GM12892 (cell line): ENCODE measurements at regions not wholly inside any gene's neighbourhood (a gene's known extent, or its start where the extent isn't known, plus 50 kb on each side); places are given as distances from the start of the nearest gene placed in this dataset.

ENCODE experiments used
- POLR2A ChIP-seq: IDR thresholded peaks from 2 replicates; pipeline ENCODE4 v1.6.1; 2011; ENCODE audit warnings: low read depth, low read length, control low read depth
- TAF1 ChIP-seq: IDR thresholded peaks from 2 replicates; pipeline ENCODE4 v1.6.1; 2011; ENCODE audit warnings: low read depth, mild to moderate bottlenecking, control low read depth, low read length, borderline replicate concordance

DNA sequence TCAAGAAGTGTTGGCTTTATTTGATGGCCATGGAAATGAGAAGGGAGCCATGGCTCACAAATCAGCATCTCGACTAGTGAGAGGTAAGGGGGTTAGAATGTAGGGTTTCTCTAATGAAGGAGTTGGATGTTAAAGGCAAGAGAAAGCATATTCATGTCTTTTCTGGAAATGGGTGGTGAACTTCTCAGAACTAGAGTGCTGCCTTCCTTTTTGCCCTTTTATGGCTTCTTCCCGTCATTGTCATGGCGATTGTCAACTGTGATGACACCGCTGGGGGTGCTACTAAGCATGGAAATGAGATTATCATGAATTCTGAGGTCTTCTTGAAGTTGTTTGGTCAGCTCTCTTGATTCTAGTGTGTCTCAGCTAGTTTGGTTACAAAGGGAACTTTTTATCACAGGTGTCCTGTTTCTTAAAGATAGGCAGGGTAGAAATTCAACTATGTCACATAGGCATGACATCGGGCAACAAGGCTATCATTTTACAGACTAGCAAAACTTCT lies 180.4 kb downstream of the LIG4 start:
- TF ChIP-seq POLR2A (no peak), TAF1 (no peak)
